Activated CD8-positive, alpha-beta memory T cell treated with anti-CD3 and anti-CD28 coated beads for 4 hours (primary cell): ENCODE measurements at regions not wholly inside any gene's neighbourhood (a gene's known extent, or its start where the extent isn't known, plus 50 kb on each side); places are given as distances from the start of the nearest gene placed in this dataset.
"Not testable (repeated sequence)": the region's sequence is repeated elsewhere in the genome, so short reads cannot be mapped to it uniquely, and the experiment has no call there.

Experiments used
- DNase-seq, 2 donors: peaks; one replicate each; pipeline ENCODE4 v3.0.0-alpha.2; 2020; ENCODE audit warnings: low read depth in 2 of 2

DNA sequence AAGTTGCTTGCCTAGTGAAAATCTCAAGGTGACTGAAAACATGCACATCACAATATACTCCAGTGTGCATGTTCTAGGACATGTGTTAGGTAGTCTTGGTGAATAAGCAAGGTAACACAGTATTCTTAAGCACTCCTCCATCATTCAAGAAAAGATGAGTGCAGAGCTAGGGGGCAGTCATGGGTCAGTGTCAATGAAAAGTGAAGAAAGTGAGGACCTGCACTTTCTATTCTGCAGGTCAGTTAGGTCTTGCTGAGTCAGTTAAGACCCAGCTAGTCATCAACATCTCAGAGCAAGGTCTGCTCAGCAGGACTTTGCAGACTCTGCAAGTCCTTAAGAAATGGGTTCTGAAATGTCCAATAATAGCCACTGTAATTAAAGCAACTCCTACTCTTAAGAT is 754.1 kb downstream of the TTLL7 start:
- DNase-seq: not testable (repeated sequence)

DNA sequence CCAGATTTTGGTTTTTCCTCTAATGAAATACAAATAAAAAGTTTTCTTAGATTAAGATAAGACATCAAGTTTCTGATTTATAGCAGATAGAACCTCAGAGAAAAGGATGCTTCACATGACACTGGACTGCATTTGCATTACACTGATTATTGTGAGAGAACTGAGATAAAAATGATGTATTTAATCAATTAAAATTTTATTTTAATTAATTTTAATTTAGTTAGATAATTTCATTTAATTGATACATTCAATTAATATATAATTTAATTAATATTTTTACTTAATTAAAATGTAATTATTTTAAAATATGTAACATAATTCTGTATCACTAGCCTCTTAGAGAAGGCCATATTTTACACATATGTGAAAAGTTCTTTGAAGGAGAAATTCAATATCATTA is 759.4 kb downstream of the TTLL7 start:
- DNase-seq: not testable (repeated sequence)

DNA sequence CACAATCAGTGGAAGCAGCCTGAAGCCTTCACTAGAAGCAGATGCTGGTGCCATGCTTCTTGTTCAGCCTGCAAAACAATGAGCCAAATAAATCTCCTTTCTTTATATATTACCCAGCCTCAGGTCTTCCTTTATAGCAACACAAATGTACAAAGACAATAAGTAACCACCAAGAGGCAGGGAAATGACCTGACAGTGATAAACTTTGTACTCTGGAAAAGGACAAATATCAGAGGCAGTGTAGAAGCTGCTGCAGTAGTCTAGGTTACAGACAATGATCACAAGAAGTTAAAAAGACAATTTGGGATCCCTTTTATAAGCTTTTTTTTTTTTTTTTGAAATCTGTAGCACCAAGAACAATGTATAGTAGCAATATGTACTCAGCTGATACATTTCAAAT is 760.3 kb downstream of the TTLL7 start:
- DNase-seq: not testable (repeated sequence)

DNA sequence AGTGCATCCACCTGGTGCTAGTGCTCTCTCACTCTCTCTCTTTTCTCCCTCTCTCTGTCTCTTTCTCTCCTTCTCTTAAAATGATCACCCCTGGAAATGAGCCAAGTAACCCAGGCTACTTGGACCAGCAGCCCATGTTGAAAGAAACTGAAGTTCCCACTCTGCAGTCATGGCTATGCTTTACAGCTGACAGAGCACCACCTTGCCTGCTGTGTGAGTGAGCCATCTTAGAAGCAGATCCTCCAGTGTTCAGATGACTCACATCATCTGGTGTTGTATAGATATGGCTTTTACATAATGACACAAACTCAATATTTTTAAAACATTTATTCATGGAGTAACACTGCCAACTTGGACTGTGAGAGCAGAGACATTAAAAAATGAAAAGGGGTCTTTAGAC is 779.1 kb downstream of the TTLL7 start:
- DNase-seq: not testable (repeated sequence)

DNA sequence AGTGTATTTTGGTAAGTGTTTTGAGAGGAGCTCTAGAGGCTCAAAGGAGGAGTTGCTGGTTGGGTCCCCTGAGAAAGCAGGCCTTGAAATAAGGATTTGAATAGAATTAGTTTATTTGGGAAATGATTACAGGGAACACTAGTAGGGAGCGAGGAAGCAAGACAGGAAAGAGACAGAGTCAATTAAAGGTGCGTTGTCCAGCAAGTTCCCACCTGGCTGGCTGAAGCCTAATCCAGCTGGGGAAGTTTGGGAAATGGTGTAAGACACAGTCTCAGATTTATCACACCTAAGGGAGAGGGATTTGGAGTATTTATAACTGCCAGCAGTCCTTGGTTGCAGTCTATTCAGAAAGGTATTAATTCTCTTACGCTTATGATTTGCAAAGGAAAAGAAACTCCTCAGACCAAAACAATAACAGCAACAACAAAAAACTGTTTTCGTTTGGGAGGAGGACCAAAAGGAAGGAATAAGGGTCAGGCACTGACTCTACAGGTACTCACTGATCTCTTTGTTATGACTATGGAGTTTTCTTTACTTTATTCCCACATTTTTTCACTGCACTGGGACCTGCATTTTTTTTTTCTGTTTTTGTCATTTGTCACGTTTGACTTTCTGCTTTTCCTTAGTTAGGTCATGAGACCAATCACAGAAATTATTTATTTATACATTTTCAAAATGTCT is 780.8 kb downstream of the TTLL7 start:
- not testable (repeated sequence) for DNase-seq

DNA sequence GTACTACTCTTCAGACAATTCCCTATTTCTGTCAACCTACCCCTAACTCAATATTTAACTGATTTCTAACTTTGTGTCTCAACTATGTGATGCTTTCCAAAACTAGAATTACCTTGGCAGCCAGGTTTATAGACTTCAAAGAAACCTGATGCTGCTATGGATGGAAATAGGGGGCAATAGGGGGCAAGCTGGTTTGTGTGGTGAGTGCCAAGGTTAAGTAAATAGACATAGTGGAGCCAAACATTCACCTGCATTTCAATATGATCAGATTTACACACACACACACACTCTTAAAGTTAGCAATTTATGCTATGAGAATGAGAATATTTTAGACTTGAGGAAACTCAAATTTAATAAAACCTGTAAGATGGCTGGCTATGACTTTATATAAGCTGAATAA is 784.6 kb downstream of the TTLL7 start:
- DNase-seq: not testable (repeated sequence)

DNA sequence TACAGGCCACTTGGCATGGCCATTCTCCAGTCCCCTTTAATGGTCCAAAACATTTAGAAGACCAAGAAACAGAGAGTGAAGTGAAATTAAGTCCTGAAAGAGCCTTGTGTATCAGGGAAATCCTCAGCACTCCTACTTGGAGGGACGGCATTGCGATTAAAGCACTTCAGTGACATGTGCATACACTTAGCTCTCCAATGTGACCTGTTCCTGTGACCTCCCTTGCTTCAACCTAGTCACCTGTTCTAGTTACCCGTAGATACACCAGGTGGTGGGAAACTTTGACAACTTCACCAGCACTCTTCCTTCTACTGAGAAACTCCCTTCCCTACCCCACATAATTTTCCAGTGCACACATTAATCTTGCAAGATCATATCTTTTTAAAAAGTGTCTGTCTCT is 785.3 kb downstream of the TTLL7 start:
- DNase-seq: not testable (repeated sequence)

DNA sequence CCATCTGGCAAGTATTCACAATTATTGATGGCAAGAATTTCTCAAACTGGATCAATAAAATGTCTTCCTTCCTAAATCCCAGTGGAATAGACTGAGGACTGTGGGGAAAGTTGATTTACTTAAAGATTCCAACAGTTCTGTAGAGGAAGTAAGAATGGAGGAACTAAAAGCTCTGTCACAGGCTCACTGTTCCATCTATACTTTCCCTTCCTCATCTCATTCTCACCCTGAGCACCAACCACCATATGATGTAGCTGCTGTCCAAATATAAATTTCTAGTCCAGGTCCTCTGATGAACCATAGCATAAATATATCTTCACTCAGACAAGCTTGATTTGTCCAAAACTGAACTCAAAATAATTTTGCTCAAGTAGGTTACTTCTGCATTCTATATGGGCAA is 786.9 kb downstream of the TTLL7 start:
- DNase-seq: not testable (repeated sequence)

DNA sequence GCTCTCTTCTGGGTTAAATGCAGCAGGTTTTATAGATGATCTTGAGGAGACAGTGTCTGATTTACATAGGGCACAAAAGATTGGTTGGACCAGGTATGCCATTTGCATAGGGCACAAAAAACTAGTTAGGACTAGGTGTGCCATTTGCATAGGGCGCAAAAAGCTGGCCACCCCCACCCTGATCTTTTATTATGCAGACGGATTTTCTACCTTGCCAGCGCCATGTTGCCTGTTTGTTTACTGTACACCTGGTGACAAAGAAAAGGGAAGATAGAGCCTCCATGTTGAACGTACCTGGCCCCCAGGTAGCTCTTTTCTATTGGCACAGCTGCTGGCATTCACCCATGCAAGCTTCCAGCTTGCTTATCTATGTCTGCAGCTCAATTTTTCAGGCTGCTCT is 790.4 kb downstream of the TTLL7 start:
- not testable (repeated sequence) for DNase-seq

DNA sequence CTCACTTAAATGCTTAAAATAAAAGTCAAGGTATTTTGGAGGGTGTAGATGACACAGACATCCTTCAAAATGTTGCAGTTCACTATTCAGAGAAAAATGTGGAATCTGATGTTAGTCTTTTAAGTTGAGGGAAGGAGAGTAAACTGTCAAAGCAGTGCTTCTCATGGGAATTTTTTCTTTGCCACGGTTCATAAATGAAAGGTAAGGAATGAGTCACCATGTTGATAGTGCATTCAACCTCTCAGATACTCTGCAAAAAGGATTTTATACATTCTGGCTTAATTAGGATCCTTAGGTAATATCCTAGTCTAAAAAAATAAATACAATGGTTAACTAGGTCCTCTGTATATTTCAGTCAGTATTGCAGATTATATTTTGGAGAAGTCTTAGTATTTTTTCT is 804.3 kb downstream of the TTLL7 start:
- DNase-seq: not testable (repeated sequence)

DNA sequence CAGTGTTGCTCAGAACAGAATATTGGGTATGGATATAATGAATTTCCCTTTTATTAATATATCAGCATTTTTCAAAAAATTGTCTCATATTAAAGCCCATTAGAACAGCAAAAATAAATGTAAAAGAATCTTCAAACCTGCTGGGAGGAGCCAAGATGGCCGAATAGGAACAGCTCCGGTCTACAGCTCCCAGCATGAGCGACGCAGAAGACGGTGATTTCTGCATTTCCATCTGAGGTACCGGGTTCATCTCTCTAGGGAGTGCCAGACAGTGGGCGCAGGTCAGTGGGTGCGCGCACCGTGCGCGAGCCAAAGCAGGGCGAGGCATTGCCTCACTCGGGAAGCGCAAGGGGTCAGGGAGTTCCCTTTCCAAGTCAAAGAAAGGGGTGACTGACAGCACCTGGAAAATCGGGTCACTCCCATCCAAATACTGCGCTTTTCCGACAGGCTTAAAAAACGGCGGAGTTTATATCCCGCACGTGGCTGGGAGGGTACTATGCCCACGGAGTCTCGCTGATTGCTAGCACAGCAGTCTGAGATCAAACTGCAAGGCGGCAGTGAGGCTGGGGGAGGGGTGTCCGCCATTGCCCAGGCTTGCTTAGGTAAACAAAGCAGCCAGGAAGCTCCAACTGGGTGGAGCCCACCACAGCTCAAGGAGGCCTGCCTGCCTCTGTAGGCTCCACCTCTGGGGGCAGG is 816.8 kb downstream of the TTLL7 start:
- not testable (repeated sequence) for DNase-seq

DNA sequence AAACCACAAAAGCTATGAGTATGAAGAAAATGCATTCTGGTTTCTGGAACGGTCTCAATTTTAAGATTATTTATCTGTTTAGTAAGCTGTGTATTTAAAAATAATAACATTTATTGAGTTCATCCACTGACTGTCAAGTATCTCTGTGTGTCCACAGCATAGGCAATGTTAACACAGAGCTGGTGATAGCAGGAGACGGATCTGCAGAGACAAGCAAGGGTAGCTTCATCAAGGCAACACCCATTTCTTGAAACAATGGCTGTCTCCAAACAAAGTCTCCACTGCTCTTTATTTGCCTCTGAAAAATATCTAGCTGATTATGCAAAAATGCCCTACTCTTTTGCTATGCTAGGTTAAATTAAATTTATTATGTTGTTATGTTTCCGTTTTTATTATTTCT is 818.3 kb downstream of the TTLL7 start:
- not testable (repeated sequence) for DNase-seq

DNA sequence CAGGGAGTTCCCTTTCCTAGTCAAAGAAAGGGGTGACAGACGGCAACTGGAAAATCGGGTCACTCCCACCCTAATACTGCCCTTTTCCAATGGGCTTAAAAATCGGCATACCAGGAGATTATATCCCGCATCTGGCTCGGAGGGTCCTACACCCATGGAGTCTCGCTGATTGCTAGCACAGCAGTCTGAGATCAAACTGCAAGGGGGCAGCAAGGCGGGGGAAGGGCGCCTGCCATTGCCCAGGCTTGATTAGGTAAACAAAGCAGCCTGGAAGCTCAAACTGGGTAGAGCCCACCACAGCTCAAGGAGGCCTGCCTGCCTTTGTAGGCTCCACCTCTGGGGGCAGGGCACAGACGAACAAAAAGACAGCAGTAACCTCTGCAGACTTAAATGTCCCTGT is 831.3 kb downstream of the TTLL7 start:
- not testable (repeated sequence) for DNase-seq

DNA sequence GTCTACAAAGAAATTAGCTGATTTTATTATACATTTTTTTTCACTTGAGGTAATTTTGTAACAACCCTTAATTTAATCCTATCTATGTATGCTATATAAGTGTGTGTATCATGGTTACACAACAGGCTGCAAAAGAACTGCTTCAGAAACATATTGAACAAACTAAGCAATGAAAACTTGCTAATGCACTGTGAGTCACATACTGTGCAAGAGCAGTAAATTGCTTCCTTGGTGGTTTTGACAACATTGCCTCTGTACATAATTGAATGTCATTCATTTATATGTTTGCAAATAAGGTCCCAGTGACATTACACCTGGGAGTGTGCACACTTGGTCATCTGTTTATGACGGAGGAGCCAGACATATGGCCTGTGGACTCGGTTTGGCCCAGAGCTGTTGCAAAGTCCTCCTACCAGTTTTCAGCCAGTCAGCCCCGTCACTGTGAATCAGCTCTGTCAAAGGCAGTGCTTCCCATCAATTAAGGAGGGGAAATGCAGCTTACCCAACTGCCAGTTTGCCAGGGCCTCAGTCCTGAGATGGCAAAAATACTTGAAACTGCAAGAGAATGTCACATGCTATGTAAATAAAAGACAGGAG is 835.0 kb downstream of the TTLL7 start:
- DNase-seq: not testable (repeated sequence)

DNA sequence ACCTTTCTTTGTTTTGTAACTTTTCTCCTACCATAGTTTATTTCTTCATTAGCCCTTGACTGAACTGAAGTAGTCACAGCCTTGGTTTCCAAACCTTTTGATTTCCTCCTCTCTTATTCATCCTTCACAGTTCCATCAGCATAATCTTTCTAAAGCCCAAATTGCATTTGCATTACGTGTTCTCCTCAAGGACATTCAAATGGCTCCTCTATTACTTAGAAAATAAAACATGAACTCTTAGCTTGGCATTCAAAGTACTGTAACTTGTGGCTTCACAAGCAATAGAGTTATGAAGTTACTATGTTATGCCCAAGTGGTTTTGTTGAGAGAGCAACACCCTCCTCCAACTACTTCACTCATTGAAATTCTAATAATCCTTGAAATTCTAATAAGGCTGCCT is 840.0 kb downstream of the TTLL7 start:
- DNase-seq: not testable (repeated sequence)

DNA sequence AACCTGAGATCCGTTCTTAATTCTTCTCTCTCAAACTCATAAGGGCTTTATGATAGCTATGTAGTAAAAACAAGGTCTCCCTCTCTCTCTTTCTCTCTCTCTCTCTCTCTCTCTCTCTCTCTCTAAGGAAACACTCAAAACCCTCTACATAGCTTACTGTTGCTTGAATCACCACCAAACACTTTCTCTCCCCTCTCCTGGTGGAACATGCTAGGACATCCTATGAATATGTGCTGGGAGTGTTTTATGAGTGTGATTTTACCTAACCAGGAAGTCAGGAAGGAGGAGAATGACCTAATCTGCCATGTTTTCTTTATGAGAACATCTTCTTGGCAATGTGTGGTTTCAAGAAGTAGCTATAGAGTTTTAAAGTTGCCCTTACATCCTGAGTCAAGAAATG is 844.6 kb downstream of the TTLL7 start:
- not testable (repeated sequence) for DNase-seq

DNA sequence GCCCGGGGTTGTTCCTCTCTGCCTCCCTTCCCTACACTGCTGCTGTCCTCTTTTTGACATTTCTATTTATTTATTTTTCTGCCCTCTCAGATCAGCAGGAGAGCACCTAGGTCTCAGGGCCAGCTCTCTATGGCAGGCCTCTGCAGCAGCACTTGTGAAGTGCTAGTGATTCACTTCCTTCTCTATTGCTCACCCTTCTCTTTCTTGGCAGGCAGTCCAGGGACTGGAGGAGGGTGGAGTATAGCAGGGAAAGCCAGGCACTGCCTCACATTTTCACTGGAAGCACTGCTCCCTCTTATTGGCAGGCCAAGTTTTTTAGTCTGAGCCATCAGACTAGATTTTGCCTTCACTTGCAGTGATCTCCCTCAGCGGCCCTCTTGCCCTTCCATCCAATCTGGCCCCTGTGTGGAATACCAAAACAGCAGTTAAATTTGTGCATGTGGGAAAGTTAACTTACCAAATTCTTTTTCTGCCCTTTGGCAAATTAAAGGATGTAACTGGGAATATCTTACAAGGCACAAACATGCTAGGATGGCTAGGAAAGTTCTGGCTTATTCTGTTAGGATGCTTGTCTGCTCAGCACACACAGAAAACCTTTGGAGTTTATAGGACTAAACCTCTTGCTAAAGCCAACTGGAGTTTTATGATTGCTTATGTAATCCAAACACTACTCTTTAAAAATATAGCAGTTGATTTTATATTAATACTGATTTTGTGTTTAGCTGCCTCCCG is 847.6 kb downstream of the TTLL7 start:
- not testable (repeated sequence) for DNase-seq

DNA sequence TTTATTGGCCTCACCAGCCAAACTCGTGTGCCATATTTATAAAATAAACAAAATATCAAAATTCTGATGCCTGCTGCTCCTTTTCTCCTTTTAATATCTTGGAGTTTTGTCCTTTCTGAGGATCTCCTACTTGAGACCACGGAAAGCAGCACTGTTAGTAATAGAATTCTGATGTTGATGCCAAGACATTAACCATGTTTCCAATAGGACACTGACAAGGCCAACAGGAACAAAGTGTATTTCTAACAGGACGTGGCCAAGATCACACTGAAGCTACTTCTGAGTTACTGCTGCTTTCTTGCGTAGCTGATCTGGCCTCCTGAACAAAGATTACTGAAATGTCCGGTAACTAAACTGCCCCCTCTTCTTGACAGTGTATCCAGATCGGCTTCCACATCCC is 848.5 kb downstream of the TTLL7 start:
- DNase-seq: not testable (repeated sequence)

DNA sequence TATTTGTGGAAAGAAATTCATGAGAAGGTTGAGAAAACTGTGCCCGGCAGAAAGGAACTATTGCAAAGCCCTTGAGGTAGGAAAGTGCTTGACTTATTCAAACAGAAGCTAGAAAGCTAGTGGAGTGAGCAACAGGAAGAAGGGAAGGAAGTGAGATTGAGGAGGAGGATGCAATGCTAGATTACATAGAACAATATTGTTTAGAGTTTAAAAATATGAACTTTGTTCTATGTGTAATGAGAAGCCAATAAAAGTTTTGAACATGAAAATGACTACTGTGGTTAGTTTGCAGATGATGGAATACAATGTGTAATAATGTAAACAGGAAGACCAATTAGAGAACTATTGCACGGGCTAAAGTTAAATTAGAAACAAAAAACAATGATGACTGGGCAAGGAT is 853.1 kb downstream of the TTLL7 start:
- DNase-seq: not testable (repeated sequence)

DNA sequence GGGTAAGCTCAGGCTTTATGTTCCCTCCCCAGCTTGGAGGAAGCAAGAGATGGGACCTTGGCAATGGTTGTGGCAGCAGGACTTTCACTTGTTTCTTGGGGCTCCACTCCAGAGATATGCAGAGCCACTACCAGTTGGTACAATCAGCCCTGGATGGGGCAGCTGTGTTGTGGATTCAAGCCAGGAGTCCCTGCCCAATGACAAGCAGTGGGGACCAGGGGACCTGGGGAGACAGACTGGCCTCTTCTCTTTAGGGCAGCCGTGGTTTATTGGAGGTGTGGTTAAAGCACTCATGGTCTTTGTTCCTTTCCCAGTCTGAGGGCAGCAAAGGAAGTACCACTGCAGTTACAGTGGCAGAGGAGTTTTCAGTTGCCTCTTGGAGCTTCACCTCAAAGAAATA is 856.1 kb downstream of the TTLL7 start:
- DNase-seq: not testable (repeated sequence)

DNA sequence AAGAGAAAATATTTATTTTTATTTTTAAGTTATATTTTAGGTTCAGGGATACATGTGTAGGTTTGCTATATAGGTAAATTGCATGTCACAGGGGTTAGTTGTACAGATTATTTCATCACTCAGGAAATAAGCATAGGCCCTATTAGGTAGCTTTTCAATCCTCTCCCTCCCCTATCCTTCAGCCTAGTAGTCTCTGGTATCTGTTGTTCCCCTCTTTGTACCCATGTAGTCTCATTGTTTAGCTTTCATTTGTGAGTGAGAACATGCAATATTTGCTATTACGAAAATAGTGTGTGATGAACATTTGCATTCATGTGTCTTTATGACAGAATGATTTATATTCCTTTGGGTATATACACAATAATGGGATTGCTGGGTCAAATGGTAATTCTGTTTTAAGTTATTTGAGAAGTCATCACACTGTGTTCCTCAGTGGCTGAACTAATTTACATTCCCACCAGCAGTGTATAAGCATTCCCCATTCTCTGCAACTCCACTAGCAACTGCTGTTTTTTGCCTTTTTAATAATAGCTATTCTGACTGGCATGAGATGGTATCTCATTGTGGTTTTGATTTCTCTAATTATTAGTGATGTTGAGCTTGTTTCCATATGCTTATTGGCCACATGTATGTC is 863.3 kb downstream of the TTLL7 start:
- DNase-seq: not testable (repeated sequence)
